Loucy (cell line): ENCODE measurements at regions not wholly inside any gene's neighbourhood (a gene's known extent, or its start where the extent isn't known, plus 50 kb on each side); places are given as distances from the start of the nearest gene placed in this dataset.

Experiments used
- H2AFZ ChIP-seq: fragments of 200-600 bp; sonication (generic); 2 replicates; pipeline ENCODE4 v1.6.0; 2016; ENCODE audit warnings: antibody characterized with exemption, mild to moderate bottlenecking, low read length, moderate library complexity
- H3F3A ChIP-seq: fragments of 200-600 bp; 2 replicates; pipeline ENCODE4 v1.6.0; 2016; ENCODE audit warnings: antibody characterized with exemption, low read depth, mild to moderate bottlenecking
- H3K27me3 ChIP-seq: fragments of 200-600 bp; sonication (generic); 2 replicates; pipeline ENCODE4 v1.6.1; 2014; ENCODE audit warnings: low read length, mild to moderate bottlenecking; ENCODE audit not compliant: insufficient read depth, poor library complexity, severe bottlenecking
- H3K36me3 ChIP-seq: fragments of 200-600 bp; sonication (generic); 2 replicates; pipeline ENCODE4 v1.6.1; 2016; ENCODE audit warnings: low read length; ENCODE audit not compliant: insufficient read depth
- H3K4me1 ChIP-seq: fragments of 200-600 bp; sonication (generic); 2 replicates; pipeline ENCODE4 v1.5.1; 2014; ENCODE audit warnings: low read length, mild to moderate bottlenecking; ENCODE audit not compliant: insufficient read depth, poor library complexity, severe bottlenecking
- H3K4me2 ChIP-seq: fragments of 200-600 bp; sonication (generic); 2 replicates; pipeline ENCODE4 v1.6.0; 2014; ENCODE audit warnings: antibody characterized with exemption, low read length, low read depth, mild to moderate bottlenecking; ENCODE audit not compliant: poor library complexity, severe bottlenecking
- H3K4me3 ChIP-seq: fragments of 200-600 bp; sonication (generic); 2 replicates; pipeline ENCODE4 v1.5.1; 2014; ENCODE audit warnings: low read length, mild to moderate bottlenecking, mixed read lengths; ENCODE audit not compliant: poor library complexity, severe bottlenecking
- H3K79me2 ChIP-seq: fragments of 200-600 bp; sonication (generic); 2 replicates; pipeline ENCODE4 v1.6.1; 2014; ENCODE audit warnings: low read length; ENCODE audit not compliant: insufficient read depth
- H3K9ac ChIP-seq: fragments of 200-600 bp; sonication (generic); 2 replicates; pipeline ENCODE4 v1.6.0; 2014; ENCODE audit warnings: mild to moderate bottlenecking, low read depth, low read length, moderate library complexity; ENCODE audit not compliant: poor library complexity, severe bottlenecking
- H3K9me2 ChIP-seq: fragments of 200-600 bp; sonication (generic); replicated peaks from 2 replicates; pipeline ENCODE4 v1.6.1; 2016; ENCODE audit warnings: low read depth, low read length, mixed read lengths
- H3K9me3 ChIP-seq: fragments of 200-600 bp; sonication (generic); 2 replicates; pipeline ENCODE4 v1.6.1; 2014; ENCODE audit warnings: mild to moderate bottlenecking, antibody characterized with exemption, low read length, low read depth; ENCODE audit not compliant: insufficient read depth
- H4K20me1 ChIP-seq: fragments of 200-600 bp; sonication (generic); 2 replicates; pipeline ENCODE4 v1.6.0; 2014; ENCODE audit warnings: antibody characterized with exemption, low read length, mild to moderate bottlenecking; ENCODE audit not compliant: insufficient read depth, poor library complexity, severe bottlenecking
- EZH2phosphoT487 ChIP-seq: fragments of 200-600 bp; IDR thresholded peaks from 2 replicates; pipeline ENCODE4 v1.6.1; 2018; ENCODE audit warnings: antibody characterized with exemption, mild to moderate bottlenecking, moderate library complexity, borderline replicate concordance
- TF ChIP-seq, protein P1 (sequence below): fragments of 200-600 bp; sonication (generic); conservative IDR thresholded peaks from 2 replicates; pipeline ENCODE4 v1.5.1; 2014; ENCODE audit warnings: mild to moderate bottlenecking, antibody characterized with exemption, low read length

DNA sequence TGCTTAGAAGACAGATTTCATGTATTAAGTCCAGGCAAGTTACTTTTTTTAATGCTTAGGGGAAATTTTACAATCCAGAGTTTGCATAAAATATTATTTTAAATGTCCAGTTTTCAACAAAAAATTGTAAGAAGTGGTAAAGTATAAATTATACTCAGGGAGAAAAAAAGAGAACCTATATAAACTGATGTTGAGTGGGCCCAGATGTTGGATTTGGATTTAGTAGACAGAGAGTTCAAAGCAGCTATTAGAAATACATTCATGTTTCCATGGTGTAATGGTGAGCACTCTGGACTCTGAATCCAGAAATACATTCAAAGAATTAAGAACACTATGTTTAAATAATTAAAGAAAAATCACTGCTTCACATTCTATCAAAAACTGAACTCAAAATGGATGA lies 349.9 kb upstream of the ZNF507 start:
- TF ChIP-seq EZH2phosphoT487, result no peak
- TF ChIP-seq, protein P1, sequence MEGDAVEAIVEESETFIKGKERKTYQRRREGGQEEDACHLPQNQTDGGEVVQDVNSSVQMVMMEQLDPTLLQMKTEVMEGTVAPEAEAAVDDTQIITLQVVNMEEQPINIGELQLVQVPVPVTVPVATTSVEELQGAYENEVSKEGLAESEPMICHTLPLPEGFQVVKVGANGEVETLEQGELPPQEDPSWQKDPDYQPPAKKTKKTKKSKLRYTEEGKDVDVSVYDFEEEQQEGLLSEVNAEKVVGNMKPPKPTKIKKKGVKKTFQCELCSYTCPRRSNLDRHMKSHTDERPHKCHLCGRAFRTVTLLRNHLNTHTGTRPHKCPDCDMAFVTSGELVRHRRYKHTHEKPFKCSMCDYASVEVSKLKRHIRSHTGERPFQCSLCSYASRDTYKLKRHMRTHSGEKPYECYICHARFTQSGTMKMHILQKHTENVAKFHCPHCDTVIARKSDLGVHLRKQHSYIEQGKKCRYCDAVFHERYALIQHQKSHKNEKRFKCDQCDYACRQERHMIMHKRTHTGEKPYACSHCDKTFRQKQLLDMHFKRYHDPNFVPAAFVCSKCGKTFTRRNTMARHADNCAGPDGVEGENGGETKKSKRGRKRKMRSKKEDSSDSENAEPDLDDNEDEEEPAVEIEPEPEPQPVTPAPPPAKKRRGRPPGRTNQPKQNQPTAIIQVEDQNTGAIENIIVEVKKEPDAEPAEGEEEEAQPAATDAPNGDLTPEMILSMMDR, result no peak

DNA sequence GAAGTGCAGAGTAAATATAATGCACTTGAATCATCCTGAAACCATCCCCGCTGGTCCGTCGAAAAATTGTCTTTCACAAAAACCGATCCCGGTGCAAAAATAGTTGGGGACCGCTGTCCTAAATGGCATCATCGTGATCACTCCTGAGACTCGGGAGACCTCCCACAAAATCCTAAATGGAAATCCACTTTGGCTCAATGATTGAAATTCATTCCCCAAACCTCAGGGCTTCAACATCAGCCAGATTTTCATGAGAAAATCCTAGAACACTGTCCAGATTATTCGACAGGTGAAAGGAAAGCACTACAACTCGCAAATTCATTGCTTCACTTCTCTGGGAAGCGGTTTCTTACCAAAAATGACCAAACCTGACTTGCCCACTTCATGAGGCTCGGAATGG lies 335.3 kb upstream of the ZNF507 start:
- Histone ChIP-seq H4K20me1 (no peaks in the 10 kb centered on the region), H3K27me3 (no peaks in the 10 kb centered on the region), H3K9me2 (no peaks in the 10 kb centered on the region), H3K36me3 (no peaks in the 10 kb centered on the region), H3K4me3 (no peak overlapping the region), H3K4me1 (no peaks in the 10 kb centered on the region), H2AFZ (no peak overlapping the region), H3K9ac (no peak overlapping the region), H3K79me2 (no peaks in the 10 kb centered on the region), H3K4me2 (no peak overlapping the region), H3F3A (no peaks in the 10 kb centered on the region), H3K9me3 (peaks cover 3% of the 10 kb centered on the region; the same call in 1 of the 2 replicates)
- TF ChIP-seq, protein P1, result no peak
- TF ChIP-seq EZH2phosphoT487, result no peak

More for the DNA sequence above, 349.9 kb upstream of the ZNF507 start:
- Histone ChIP-seq H3K27me3 (peaks cover 3% of the 10 kb centered on the region), H3K79me2 (no peaks in the 10 kb centered on the region), H3K9me3 (no peaks in the 10 kb centered on the region), H2AFZ (no peak overlapping the region), H3K4me2 (no peak overlapping the region), H3K9me2 (no peaks in the 10 kb centered on the region), H3K4me1 (no peaks in the 10 kb centered on the region), H4K20me1 (no peaks in the 10 kb centered on the region), H3K4me3 (no peak overlapping the region), H3K36me3 (no peaks in the 10 kb centered on the region), H3F3A (no peaks in the 10 kb centered on the region), H3K9ac (no peak overlapping the region)

DNA sequence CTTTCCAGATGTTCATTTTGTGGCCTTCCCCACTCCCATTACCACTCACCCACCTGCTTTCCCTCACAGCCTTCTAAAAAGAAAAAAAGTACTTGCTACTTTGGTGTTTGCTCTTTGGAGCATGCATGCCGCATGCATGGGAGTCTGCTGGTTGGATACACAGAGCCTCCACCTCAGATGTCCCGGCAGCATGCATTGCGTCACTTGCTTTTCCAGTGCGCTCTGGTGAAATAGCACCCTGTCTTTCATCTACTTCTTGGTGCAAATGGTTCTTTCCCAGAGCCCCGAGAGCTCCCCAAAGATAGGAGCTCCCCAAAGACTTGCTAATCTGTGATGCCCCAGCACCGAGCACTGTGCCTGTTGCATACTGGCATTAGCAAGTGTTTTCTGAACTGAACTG lies 333.2 kb upstream of the ZNF507 start:
- no peaks in the 10 kb centered on the region for H3K27me3 ChIP-seq
- no peaks in the 10 kb centered on the region for H3K36me3 ChIP-seq
- no peaks in the 10 kb centered on the region for H3K4me1 ChIP-seq
- no peaks in the 10 kb centered on the region for H3F3A ChIP-seq
- no peaks in the 10 kb centered on the region for H3K9me2 ChIP-seq
- H3K9me3 ChIP-seq, result peaks cover 3% of the 10 kb centered on the region; the same call in 1 of the 2 replicates
- TF ChIP-seq EZH2phosphoT487, result no peak
- TF ChIP-seq, protein P1, result no peak
- H2AFZ ChIP-seq, result no peak overlapping the region
- H3K4me3 ChIP-seq, result no peak overlapping the region
- no peak overlapping the region for H3K4me2 ChIP-seq
- no peak overlapping the region for H3K9ac ChIP-seq
- H3K79me2 ChIP-seq, result no peaks in the 10 kb centered on the region
- no peaks in the 10 kb centered on the region for H4K20me1 ChIP-seq
